HuH-7.5 (cell line): ENCODE measurements at regions not wholly inside any gene's neighbourhood (a gene's known extent, or its start where the extent isn't known, plus 50 kb on each side); places are given as distances from the start of the nearest gene placed in this dataset.
"Not testable (repeated sequence)": the region's sequence is repeated elsewhere in the genome, so short reads cannot be mapped to it uniquely, and the experiment has no call there.

ENCODE experiments used
- DNase-seq: peaks from one replicate; pipeline ENCODE4 v3.0.0; 2011; ENCODE audit warnings: low spot score

DNA sequence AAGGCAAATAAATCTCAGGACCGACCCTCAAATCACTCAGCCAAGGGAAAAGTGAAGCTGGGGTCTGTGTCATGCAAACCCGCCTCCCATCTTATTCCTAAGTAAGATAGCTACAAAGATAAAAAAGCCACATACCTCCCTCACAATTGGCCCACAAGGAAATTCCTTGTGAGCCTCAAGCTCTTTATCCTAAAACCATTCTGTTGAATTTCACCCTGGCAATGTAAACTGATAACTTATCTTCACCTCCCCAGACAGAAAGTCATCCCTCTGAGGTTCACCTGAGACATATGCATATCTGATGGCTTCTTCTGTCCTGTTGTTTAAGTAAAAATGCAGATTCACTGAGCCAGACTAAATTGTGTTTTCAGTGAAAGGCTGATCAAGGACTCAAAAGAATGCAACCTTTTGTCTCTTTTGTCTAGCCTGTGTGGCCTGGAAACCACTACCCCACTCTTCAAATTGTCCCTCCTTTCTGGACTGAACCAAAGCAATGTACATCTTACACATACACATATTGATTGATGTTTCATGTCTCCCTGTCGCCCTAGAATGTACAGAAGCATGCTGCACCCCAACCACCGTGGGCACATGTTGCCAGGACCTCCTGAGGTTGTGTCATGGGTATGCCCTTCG is 91.3 kb downstream of the MFAP3L start:
- DNase-seq = no peak

DNA sequence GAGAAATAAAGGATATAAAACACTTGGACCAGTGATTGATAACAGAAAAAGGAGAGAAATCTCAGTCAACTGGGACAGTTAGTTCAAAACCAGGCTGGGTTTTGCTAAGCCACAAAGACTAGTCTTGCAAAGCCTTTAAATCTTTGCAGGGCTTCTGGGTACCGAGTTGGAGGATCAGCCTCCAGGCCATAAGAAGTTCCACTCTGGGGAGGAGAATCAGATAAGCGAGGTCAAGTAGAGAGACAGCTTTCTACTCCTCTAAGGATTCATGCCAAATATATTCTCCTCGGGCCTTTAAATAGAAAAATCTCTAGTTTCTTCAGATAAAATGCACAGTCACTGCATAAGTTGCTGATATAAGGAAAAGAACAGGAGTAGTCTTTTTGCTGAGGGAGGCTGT is 92.7 kb downstream of the MFAP3L start:
- no peak for DNase-seq

DNA sequence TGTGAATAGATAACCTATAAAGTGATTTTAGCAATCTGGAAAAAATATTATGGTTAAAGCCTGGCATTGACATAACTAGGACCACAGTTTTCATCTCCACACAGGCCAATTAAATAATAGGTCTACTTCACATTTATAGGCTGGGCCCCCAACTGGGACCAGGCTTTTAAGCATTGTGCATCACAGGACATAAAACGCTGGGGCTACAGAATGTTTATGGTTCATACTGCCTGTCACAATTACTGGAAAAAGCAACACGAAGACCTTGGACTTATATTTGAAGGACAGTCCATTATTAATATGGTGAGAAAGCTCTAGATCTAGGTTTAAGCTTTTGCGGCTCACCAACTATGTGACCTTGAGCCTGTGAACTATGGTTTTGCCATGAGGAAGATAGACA is 94.2 kb downstream of the MFAP3L start:
- DNase-seq = no peak

DNA sequence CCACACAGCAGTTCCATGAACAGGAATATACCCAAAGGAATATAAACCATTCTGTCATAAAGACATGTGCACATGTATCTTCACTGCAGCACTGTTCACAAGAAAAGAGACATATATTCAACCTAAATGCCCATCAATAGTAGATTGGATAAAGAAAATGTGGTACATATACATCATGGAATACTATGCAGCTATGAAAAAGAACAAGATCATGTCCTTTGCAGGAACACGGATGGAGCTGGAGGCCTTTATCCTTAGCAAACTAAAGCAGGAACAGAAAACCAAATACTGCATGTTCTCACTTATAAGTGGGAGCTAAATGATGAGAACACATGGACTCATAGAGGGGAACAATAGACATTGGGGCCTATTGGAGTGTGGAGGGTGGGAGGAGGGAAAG is 95.4 kb downstream of the MFAP3L start:
- not testable (repeated sequence) for DNase-seq

DNA sequence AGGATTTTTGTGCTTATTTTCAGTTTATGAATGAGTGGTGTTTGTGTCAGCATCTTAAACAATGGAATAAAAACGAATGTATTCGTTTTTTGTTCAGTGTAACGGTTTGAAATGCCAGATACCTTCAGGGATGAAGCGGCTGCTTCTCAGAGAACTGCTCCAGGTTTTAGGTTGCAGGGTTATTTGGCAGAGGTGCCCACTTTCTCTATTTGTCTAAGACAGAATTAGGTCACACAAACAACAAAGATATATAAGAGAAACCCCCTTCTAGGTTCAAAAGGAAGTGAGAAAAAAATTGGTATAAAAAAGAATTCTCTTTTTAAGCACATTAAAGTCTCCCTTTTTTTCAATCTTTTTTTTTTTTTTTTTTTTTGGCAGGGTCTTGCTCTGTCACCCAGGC is 98.9 kb downstream of the MFAP3L start:
- DNase-seq = no peak

DNA sequence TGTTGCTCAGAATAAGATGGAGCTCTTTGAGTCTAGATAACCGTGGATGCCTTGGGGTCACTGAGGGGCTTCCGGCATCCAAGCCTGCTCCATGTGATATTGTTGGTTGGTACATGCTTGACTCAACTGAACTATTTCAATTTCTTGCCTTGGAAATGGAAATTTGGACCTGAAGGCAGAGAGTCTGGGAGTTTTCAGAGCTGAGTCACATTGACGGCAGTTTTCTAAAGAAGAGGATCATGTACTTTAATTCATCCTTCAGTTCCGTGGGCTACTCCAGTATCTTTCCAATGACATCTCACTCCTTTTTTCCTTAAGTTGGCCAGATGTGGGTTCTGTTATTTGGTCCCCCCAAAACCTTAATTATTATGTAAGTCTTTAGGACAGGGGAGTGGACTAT is 100.5 kb downstream of the MFAP3L start:
- DNase-seq = no peak

DNA sequence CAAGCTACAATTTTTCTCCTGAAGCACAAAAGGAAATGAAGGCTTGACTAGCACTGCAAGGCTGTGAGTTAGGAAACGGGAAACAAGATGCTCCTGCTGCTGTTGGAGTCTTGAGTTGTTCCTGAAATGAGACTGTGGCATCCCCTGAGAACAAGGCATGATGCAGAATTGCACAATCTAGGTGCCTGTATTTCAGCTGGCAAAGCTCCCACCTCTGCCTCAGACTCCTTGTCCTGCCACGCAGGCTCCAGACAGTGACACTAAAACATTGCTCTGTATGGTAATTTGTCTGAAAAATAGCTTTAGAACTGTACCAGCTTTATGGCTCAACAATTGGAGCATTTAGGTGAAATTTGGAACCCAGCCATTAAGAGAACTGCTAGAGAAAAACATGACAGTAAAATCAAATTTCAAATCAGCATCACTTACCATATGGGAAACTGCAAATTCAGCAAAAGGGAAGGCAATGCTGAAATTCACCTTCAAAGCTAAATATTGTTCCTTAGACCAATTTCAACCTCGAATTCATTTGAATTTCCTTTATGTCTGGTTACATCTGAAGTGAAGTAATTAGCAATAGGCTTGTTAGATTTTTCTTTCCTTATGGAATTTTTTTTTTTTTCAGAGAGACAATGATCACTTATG is 103.4 kb downstream of the MFAP3L start:
- DNase-seq = no peak

DNA sequence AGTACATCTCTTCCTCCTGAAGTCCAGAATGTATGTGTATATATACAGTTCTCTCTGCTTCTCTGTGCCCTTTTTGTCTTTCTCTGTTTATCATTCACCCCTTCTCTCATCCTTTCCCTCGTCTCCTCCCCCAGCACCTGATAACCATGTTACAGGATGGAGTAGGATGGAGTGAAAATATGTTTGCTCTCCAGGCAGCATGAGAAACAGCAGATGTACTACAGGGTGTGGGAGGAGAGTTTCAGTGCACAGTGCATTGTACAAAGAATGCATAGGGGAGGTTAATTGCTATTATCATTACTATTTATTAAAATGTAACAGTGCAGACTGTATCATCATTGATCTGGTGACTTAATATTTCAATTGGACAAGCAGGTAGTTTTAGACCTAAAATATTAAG is 104.5 kb downstream of the MFAP3L start:
- DNase-seq = no peak

DNA sequence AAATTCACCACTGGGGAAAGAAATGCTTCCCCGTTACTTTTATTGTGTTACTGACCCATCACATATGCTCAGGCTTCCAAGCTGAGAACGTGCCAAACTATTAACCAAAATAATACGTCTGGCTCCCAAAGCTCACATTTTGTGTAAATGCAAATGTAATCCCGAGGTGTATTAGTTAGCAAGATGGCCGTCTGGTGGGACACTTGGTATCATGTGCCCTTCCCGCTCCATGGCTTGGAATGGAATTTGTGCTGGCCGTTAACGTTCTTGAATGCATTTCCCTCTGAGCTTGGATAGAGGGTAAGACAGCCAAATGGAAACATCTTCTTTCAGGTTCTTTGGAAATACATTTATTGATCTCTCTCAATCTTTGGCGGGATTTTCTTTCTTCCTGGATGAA is 105.0 kb downstream of the MFAP3L start:
- no peak for DNase-seq

DNA sequence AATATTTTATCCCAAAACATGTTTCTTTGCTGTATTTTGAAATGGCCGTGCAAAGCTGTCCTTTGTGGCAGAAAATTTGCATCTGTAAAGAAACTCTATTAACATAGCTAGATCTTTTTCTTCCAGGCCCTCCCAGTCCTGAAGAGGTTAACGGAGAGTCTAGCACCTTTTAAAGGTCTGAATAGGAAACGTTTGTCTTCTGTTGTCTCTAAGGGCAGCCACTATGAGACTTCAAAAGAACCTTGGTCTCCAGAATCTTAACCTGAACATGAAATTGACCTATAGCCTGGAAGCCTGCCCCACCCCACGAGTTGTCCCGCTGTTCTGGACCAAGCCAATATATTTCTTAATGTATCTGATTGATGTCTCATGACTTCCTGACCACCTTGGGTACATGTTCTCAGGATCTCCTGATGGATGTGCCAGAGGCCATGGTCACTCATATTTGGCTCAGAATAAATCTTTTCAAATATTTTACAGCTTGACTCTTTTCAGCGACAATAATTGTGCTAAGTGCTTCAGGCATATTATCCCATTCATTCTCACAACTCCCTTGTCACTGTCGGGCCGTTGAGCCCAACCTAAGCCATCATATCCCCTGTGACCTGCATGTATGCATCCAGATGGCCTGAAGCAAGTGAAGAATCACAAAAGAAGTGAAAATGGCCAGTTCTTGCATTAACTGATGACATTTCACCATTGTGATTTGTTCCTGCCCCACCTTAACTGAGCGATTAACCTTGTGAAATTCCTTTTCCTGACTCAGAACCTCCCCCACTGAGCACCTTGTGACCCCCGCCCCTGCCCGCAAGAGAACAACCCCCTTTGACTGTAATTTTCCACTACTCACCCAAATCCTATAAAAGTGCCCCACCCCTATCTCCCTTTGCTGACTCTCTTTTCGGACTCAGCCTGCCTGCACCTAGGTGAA is 106.7 kb downstream of the MFAP3L start:
- DNase-seq = not testable (repeated sequence)

DNA sequence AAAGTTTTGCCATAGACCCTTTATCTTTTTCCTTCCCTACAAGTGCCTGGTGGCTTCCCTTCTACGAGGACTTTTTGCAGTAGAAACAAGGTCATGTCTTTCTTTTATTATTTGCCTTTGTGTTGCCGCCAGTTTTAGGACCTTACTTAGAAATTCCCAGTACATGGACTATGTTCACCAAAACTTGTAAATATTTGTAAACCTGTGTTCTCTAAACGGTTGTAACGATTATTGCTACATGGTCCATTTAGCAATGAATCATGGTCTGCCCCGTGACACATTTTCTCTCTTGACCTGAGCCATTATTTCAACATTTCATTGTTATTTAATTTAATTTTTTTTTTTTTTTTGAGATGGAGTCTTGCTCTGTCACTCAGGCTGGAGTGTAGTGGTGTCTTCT is 110.7 kb downstream of the MFAP3L start:
- no peak for DNase-seq

DNA sequence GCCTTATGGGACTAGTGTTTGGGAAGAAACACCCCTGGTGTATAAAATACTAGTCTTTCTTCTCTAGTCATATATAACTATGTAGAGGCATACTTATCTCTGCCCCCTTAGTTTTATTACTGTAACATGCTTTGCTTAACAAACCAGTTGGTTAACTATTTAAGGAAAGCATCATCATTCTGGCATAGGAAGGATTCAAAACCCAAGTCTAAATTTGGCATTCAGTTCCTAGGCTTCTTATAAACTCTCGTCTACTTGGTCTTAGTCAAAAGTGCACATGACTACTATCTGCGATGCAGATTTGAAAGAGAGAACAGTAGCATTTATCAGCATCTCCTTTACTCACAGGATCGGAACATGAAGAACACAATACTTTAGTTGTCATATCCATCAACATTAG is 111.3 kb downstream of the MFAP3L start:
- no peak for DNase-seq

DNA sequence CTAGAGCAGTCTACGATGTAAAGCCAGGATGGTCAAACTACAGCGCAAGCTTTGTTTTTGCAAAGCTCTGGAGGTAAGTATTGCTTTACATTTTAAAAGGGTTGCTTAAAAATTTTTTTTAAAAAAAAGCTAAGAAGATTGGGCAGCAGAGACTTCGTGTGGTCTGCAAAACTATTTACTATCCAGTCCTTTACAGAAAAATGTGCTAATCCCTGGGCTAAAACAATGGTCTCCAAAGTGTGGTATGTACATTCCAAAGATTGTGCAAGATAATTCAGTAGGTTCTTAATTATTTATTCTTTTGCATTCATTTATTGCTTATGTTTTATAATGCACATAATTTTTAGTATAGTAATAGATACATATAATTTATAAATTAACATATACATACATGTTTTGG is 113.2 kb downstream of the MFAP3L start:
- no peak for DNase-seq

DNA sequence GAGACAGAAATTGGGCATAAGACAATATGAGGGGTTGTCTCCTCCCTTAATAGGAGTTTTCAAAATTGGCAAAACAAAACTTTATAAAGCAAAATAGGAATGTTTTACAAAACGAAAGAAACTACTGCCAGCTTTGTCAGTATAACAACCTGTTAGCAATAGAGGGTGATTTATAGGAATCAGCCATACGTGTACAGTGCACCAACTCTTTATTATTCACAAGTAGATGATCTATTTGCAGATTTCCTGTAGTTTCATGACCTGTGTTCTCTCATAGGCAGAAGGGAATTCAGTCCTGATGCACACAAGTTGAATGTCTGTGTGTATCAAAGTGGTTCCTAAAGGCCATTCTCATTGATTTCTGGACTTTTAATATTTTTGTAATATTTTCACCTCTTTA is 116.3 kb downstream of the MFAP3L start:
- no peak for DNase-seq

DNA sequence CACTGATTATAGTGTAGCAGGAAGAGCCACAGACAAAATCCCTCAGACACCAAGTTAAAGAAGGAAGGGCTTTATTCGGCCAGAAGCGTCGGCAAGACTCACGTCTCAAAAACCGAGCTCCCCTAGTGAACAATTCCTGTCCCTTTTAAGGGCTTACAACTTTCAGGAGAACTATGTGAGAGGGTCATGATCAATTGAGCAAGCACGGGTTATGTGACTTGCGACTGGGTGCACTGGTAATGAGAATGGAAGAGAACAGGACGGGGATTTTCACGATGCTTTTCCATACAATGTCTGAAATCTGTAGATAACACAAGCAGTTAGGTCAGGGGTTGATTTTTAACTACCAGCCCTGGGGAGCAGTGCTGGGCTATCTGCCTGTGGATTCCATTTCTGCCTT is 116.7 kb downstream of the MFAP3L start:
- no peak for DNase-seq

DNA sequence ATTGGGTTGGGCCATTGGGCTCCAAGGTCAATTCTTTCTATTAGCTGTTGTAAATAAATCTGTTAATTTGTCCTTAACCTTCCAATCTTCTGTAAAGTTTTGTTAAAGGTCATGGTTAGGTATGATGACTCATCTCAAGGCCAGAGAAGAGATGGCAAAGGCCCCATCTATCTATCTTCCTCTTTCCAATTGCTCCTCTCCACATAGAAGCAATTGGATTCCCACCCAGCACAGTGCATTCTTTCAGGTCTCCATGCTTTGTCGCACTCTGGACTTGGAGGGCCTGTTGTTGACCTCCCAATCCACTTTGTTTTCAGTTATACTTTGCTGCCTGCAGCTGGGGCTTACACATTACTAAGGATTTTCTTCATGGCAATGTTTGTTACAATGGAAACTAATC is 118.5 kb downstream of the MFAP3L start:
- DNase-seq = no peak

DNA sequence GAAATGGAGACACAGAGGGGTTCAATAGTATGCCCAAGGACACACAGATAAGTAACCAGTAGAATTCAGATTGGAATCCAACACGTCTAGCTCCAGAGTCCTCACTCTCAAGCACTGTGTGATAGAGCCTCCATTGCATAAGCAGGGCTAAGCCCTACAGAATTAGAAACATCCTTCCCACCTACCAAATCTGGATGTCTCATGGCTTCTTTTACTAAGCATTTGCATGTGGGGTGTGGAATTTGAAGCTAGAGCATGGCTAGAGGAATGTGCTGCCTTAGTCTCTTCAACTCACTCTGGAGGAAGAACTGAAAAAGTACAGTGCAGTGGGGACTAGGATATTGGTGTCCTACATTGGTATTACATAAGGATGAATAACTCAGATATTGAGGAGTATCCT is 119.4 kb downstream of the MFAP3L start:
- no peak for DNase-seq

DNA sequence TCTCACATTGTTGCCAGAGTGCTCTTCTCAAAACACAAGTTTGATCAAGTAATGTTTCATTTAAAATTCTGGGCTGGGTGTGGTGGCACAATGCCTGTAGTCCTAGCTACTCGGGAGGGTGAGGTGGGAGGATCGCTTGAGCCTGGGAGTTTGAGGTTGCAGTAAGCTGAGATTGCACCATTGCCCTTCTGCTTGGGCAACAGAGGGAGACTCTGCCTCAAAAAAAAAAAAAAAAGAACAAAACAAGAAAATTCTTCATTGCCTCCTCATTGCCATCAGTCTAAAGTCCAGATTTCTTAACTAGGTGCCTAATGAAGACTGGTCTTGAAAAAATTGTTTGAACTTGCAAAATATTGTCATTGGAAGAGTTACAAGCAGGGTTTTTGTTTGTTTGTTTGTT is 120.1 kb downstream of the MFAP3L start:
- no peak for DNase-seq

DNA sequence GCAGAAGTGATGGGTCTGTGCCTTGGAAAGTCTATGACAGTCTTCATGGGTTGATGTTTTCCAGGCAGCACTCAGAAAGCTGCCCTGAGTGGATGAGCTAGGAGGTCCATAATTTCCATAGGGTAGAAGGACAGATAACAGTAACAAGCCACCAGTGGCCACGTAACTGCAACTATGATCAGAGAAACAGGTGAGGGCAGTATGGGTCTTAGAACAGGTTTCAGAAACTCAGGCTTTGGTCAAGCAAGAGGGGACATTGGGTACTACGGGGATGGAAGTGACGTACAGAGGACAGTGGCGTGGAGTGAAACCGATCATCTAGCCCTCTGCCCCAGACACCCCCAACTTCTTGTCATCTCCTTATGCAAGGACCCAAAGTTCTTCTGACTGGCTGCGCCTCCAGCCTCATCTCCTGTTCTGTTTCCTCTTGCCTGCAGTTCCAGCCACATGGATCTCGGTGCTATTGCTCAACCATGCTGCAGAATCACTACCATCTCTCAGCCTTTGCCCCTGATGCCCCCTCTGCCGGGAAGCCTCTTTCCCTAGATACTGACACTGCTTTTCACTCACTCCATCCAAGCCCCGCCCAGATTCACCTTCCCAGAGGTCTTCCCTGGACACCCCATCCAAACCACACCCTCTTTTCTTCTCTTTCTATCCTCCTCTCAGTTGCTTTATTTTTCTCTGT is 123.4 kb downstream of the MFAP3L start:
- no peak for DNase-seq

DNA sequence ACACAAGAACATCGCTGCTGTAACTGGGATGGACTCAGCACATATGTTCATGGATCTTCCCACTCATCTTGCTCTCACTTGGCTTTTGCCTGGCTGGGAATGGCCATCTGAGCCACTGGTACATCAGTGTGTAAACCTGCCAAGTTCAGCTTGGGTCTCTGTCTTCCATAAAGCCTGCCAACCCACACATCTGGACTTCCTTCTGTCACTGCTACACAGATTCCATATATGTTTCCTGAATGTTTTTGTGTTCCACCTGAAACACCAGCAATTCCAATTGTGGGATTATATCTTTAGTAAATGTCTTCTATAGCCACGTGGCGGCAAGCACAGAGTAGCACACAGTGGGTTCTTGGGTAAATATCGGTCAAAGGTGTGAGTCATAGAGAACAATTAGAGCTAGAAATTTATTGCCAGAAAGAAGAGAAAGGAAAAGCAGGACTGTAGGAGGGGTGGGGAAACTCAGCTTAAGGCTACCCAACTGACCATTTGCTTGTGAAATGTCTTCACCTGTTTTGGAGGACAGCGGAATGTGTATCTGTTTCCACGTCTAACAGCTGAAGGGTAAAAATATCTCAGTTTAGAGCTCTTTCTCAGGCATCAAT is 125.9 kb downstream of the MFAP3L start:
- no peak for DNase-seq

DNA sequence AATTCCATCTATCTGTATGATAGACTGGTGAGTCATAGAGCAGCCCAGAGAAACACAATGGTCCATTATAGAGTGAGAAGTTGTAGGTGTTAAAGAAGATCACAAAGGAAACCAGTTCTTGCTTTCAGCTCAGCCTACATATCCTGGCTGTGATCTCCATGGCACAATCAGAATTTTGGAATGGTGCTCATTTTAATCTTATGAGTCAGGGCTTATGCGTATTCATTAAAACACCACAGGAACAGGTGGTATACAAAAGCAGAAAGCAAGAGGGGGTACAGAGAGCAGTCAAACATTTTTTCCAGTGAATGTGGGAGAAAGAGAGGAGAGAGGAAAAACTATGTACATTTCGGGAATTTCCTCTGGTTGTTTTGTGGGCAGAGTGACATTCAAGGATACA is 126.9 kb downstream of the MFAP3L start:
- no peak for DNase-seq

DNA sequence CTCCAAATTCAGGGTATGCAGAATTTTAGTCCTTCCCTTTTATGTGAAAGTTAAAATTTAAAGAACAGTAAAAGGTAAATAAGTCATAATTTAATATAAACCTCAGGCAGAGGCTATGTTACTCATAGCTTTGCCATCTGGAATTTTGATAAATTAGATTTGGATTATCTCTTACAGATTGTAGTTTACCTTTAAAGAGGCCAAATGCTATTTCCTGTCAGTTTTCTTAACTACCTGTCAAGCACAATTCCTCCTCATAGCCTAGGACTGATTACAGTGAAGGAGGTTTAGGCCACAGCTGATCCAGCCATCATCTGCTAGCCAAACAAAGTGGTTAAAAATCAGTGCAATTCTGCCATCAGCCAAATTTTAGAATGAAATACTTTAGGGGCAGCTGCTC is 128.1 kb downstream of the MFAP3L start:
- DNase-seq = no peak
